ENCODE measurements at regions not wholly inside any gene's neighbourhood (a gene's known extent, or its start where the extent isn't known, plus 50 kb on each side); places are given as distances from the start of the nearest gene placed in this dataset.
"Not testable (repeated sequence)": the region's sequence is repeated elsewhere in the genome, so short reads cannot be mapped to it uniquely, and the experiment has no call there.

- ATAC-seq (no peak), DNase-seq (no peak)
- no peak for TF ChIP-seq CTCF (IDR thresholded peaks at IDR 0.05)
- Histone ChIP-seq H3K27me3 (no peaks in the 10 kb centered on the region), H3K27ac (no peak overlapping the region), H3K4me3 (no peak overlapping the region), H3K9me3 (no peaks in the 10 kb centered on the region), H3K4me1 (no peaks in the 10 kb centered on the region), H3K36me3 (no peaks in the 10 kb centered on the region)
- intact Hi-C loops (cut with DNase I), result no loop called here
Measured at GRCh38 chr1:121443001-121443540, 258.3 kb downstream of the SRGAP2C start.

- intact Hi-C loops (cut with DNase I), result no loop called here
- Histone ChIP-seq H3K36me3 (no peaks in the 10 kb centered on the region), H3K27me3 (no peaks in the 10 kb centered on the region), H3K9me3 (no peaks in the 10 kb centered on the region), H3K4me1 (no peaks in the 10 kb centered on the region), H3K4me3 (no peak overlapping the region), H3K27ac (no peak overlapping the region)
- no peak for TF ChIP-seq CTCF (IDR thresholded peaks at IDR 0.05)
- ATAC-seq (no peak), DNase-seq (no peak)
Measured at GRCh38 chr1:121444096-121444495, 259.3 kb downstream of the SRGAP2C start.

- Histone ChIP-seq H3K4me3 (no peak overlapping the region), H3K4me1 (no peaks in the 10 kb centered on the region), H3K27me3 (no peaks in the 10 kb centered on the region), H3K27ac (no peak overlapping the region), H3K36me3 (no peaks in the 10 kb centered on the region), H3K9me3 (no peaks in the 10 kb centered on the region)
- DNase-seq (no peak), ATAC-seq (no peak)
- no peak for TF ChIP-seq CTCF (IDR thresholded peaks at IDR 0.05)
- intact Hi-C loops (cut with DNase I), result no loop called here
Measured at GRCh38 chr1:121445679-121446078, 260.9 kb downstream of the SRGAP2C start.

- ATAC-seq; H3K4me1 ChIP-seq; intact Hi-C loops (cut with DNase I); H3K27me3 ChIP-seq; H3K4me3 ChIP-seq; H3K9me3 ChIP-seq; DNase-seq; H3K27ac ChIP-seq; H3K36me3 ChIP-seq: not testable (repeated sequence)
- peak; percentile 52 for TF ChIP-seq CTCF (IDR thresholded peaks at IDR 0.05)
Measured at GRCh38 chr1:121447280-121447923, 262.6 kb downstream of the SRGAP2C start.

- H3K4me3 ChIP-seq; H3K36me3 ChIP-seq; H3K9me3 ChIP-seq; H3K27me3 ChIP-seq; H3K27ac ChIP-seq; intact Hi-C loops (cut with DNase I); ATAC-seq; DNase-seq; H3K4me1 ChIP-seq: not testable (repeated sequence)
Measured at GRCh38 chr1:121448064-121448463, 263.3 kb downstream of the SRGAP2C start.

- TF ChIP-seq CTCF (IDR thresholded peaks at IDR 0.05), result no peak
- Histone ChIP-seq H3K4me3 (no peak overlapping the region), H3K27ac (no peak overlapping the region), H3K27me3 (no peaks in the 10 kb centered on the region), H3K36me3 (no peaks in the 10 kb centered on the region), H3K9me3 (no peaks in the 10 kb centered on the region), H3K4me1 (no peaks in the 10 kb centered on the region)
- ATAC-seq (no peak), DNase-seq (no peak)
- intact Hi-C loops (cut with DNase I), result no loop called here
Measured at GRCh38 chr1:121448851-121449250, 264.1 kb downstream of the SRGAP2C start.

Measured in upper lobe of right lung (tissue), 1 donor.